ENCODE measurements at regions not wholly inside any gene's neighbourhood (a gene's known extent, or its start where the extent isn't known, plus 50 kb on each side); places are given as distances from the start of the nearest gene placed in this dataset.

DNA sequence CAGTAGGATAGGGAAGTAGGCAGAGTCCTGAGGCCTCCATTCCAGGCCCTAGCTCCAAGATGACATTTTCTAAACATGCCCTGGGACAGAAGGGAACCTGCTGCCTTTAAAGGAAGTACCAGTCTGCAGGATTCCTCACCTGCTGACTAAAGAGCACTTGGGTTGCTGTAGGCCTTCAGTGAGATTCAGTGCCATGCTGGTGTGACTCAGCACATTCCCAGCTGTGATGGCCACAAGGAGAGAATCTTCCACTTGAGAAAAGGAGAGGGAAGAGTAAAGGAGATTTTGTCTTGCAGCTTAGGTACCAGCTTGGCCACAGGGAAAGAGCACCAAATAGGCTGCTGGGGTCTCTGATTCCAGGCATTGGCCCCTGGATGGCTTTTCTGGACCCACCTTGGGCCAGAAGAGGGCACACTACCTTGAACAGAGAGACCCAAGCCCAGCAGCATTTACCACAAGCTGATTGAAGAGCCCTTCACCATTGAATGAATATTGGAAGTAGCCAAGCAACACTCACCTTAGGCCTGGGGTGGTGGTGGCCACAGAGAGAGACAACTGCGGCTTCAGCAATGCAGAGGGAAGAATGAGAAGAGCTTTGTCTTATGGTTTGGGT is 498.3 kb downstream of the KCNH5 start:
- intact Hi-C loops (cut with DNase I, micrococcal nuclease) = no loop called here
- no peak for ATAC-seq
- DNase-seq = no peak

DNA sequence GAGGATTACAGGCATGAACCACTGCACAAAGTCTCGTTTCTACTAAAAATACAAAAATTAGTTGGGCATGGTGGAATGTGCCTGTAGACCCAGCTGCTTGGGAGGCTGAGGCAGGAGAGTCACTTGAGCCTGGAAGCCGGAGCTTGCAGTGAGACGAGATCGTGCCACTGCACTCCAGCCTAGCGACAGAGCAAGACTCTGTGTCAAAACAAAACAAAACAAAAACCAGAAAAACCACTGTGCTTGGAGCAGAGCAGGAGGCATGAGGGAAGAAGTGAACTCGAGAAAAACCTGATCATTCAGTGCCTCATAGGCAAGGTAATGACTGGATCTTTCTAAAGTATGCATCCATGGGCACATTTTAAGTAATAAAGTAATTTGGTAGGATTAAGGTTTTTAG is 487.8 kb downstream of the KCNH5 start:
- Histone ChIP-seq H3K4me1 (ENCODE audit: low read depth) (no peaks in the 10 kb centered on the region), H3K4me3 (no peak overlapping the region), H3K36me3 (ENCODE audit: low read depth) (no peaks in the 10 kb centered on the region), H3K9me3 (peaks cover 39% of the 10 kb centered on the region)
- no peak for DNase-seq
- intact Hi-C loops (cut with DNase I, micrococcal nuclease) = no loop called here
- TF ChIP-seq, protein P1, sequence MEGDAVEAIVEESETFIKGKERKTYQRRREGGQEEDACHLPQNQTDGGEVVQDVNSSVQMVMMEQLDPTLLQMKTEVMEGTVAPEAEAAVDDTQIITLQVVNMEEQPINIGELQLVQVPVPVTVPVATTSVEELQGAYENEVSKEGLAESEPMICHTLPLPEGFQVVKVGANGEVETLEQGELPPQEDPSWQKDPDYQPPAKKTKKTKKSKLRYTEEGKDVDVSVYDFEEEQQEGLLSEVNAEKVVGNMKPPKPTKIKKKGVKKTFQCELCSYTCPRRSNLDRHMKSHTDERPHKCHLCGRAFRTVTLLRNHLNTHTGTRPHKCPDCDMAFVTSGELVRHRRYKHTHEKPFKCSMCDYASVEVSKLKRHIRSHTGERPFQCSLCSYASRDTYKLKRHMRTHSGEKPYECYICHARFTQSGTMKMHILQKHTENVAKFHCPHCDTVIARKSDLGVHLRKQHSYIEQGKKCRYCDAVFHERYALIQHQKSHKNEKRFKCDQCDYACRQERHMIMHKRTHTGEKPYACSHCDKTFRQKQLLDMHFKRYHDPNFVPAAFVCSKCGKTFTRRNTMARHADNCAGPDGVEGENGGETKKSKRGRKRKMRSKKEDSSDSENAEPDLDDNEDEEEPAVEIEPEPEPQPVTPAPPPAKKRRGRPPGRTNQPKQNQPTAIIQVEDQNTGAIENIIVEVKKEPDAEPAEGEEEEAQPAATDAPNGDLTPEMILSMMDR (IDR thresholded peaks at IDR 0.05) = no peak
- no peak for ATAC-seq

More for the DNA sequence above, 498.3 kb downstream of the KCNH5 start:
- H3K36me3 ChIP-seq (ENCODE audit: low read depth) = no peaks in the 10 kb centered on the region
- TF ChIP-seq, protein P1 (IDR thresholded peaks at IDR 0.05) = no peak
- H3K4me3 ChIP-seq = no peak overlapping the region
- no peaks in the 10 kb centered on the region for H3K4me1 ChIP-seq (ENCODE audit: low read depth)
- H3K9me3 ChIP-seq = peaks cover 41% of the 10 kb centered on the region

DNA sequence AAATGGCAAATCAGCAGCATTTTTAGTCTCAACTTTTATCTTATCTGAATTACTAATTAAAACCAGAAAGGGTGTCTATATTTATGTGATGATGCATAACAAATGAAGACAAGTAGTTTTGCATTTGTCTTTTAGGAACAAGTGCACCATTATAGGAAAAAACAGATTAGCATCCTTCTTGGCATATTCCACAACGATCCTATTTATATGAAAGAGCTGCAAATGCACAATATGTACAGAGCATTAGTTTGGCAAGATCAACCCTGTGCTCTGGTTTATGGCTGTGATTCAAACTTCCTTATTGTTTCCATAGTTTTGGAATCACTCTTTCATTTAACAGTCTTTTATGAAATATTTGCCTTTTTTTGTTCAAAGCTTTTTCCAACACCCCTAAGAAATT is 486.8 kb downstream of the KCNH5 start:
- Histone ChIP-seq H3K4me3 (no peak overlapping the region), H3K4me1 (ENCODE audit: low read depth) (no peaks in the 10 kb centered on the region), H3K9me3 (peaks cover 37% of the 10 kb centered on the region), H3K36me3 (ENCODE audit: low read depth) (no peaks in the 10 kb centered on the region)
- intact Hi-C loops (cut with DNase I, micrococcal nuclease) = no loop called here
- DNase-seq (no peak), ATAC-seq (no peak)
- TF ChIP-seq, protein P1 (IDR thresholded peaks at IDR 0.05) = no peak

DNA sequence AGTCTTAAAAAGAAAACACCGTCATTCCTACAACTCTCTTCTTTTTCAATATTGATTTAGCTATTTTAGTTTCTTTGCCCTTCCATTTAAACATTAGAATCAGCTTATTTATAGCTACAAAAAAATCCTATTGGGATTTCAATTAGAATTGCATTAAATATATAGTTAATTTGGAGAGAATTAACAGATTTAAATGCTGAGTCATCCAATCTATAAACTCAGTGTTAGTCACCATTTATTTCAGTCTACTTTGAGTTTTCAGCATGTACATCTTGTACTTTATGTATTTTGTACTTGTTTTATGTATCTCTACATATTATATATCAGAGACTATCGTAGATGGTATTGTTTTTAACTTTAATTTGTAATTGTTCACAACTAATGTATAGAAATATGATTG is 460.0 kb downstream of the KCNH5 start:
- no peak for DNase-seq
- no peaks in the 10 kb centered on the region for H3K4me1 ChIP-seq (ENCODE audit: low read depth)
- ATAC-seq = no peak
- H3K4me3 ChIP-seq = no peak overlapping the region
- TF ChIP-seq, protein P1 (IDR thresholded peaks at IDR 0.05) = no peak
- peaks cover 44% of the 10 kb centered on the region for H3K9me3 ChIP-seq
- no peaks in the 10 kb centered on the region for H3K36me3 ChIP-seq (ENCODE audit: low read depth)
- intact Hi-C loops (cut with DNase I, micrococcal nuclease) = no loop called here

DNA sequence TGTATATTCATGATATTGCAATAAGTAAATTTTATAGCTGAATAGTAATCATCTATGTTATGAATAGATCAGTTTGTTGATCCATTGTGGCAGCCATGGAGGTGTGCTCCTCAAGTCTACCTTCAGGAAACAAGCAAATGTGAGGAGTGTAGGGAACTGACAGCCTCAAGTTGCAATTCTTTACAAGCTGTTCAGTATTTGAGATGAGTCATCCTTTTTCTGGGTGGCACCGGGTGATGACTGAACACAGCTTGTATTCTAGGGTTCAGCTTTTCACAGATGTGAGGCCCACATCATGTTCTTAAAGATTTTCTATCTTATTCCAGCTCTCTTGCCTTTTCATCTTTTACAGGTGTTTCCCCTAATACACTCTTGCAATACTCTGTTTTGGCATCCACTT is 452.4 kb downstream of the KCNH5 start:
- no peak for DNase-seq

More for the DNA sequence above, 452.4 kb downstream of the KCNH5 start:
- no peaks in the 10 kb centered on the region for H3K4me1 ChIP-seq (ENCODE audit: low read depth)
- H3K9me3 ChIP-seq = peaks cover 39% of the 10 kb centered on the region
- TF ChIP-seq, protein P1 (IDR thresholded peaks at IDR 0.05) = no peak
- intact Hi-C loops (cut with DNase I, micrococcal nuclease) = no loop called here
- H3K4me3 ChIP-seq = no peak overlapping the region
- ATAC-seq = no peak
- H3K36me3 ChIP-seq (ENCODE audit: low read depth) = no peaks in the 10 kb centered on the region
